NB4 (cell line): ENCODE measurements at regions not wholly inside any gene's neighbourhood (a gene's known extent, or its start where the extent isn't known, plus 50 kb on each side); places are given as distances from the start of the nearest gene placed in this dataset.

Source experiments
- DNase-seq: peaks from one replicate; pipeline ENCODE4 v3.0.0; 2010; ENCODE audit warnings: low read depth
- H3K4me3 ChIP-seq: one replicate; pipeline ENCODE4 v1.5.1; 2011; ENCODE audit warnings: mild to moderate bottlenecking, low read depth, low read length, moderate library complexity
- CTCF ChIP-seq: IDR thresholded peaks from one replicate; pipeline ENCODE4 v1.5.1; 2012; ENCODE audit warnings: low read depth, low read length
- MYC ChIP-seq: IDR thresholded peaks from 2 replicates; pipeline ENCODE4 v1.6.1; 2011; ENCODE audit warnings: low read depth, low read length
- POLR2A ChIP-seq: IDR thresholded peaks from 2 replicates; pipeline ENCODE4 v1.6.1; 2011; ENCODE audit warnings: mild to moderate bottlenecking; ENCODE audit not compliant: insufficient read length; ENCODE audit errors: extremely low read depth
- TF ChIP-seq, protein P1 (sequence below): IDR thresholded peaks from 2 replicates; pipeline ENCODE4 v1.6.1; 2011; ENCODE audit warnings: low read depth, low read length

DNA sequence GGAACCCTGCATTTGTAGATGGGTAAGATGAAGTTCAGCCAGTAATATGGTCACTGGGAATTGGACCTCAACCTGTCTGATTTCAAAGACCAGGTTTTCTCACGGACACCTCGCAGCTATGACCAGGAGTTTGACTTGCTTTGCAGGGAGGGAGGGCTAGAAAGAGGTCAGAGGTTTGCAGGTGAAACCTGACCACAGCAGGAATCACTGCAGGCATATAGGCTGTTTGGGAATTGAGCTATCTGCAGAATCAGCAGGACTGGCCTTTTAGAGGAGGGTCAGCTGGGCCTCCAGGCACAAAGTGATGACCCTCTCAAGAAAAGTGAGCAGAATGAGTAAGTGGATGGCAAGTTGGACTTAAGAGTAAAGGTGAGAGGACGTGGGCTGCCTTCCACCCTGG lies 166.3 kb downstream of the ADRA2A start:
- no peak overlapping the region for H3K4me3 ChIP-seq
- no peak for TF ChIP-seq MYC
- no peak for DNase-seq

GRCh38 chr10:111246136-111246535 lies 169.3 kb downstream of the ADRA2A start:
- TF ChIP-seq MYC (no peak), POLR2A (no peak), CTCF (no peak)
- TF ChIP-seq, protein P1, sequence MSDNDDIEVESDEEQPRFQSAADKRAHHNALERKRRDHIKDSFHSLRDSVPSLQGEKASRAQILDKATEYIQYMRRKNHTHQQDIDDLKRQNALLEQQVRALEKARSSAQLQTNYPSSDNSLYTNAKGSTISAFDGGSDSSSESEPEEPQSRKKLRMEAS, result no peak
- no peak for DNase-seq
- H3K4me3 ChIP-seq, result no peak overlapping the region

- no peak for DNase-seq
These were observed 170.1 kb downstream of the ADRA2A start for GRCh38 chr10:111246814-111247452.

DNA sequence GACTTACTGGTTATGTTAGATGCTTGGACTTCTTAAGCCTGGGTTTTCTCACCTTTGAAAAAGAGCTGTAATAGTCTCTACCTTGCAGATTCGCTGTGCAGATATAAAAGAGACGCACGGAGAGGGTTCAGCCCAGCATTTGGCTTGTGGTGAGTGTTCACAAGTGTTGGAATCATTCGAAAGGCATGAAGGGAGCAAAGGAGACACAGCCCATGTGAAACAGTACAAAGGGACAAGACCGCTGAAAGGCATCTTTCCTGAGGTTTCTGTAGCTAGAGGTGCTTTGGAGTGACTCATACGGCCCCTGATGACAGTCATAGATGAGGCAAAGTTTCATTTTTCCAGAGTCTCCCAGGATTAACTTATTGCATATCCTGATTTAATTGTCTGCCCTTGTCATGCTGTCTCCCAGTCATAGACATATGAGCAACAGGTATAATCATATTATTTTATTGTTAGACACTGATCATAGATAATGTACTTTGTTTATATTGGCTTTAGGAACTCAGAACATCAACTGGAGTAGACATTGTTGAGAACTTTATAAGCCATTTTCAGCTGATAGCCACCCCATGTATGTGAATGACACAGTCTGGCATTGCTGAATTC lies 171.1 kb downstream of the ADRA2A start:
- DNase-seq, result no peak
- H3K4me3 ChIP-seq, result no peak overlapping the region
- TF ChIP-seq CTCF (no peak), MYC (no peak), POLR2A (no peak)
- TF ChIP-seq, protein P1, result no peak

More at GRCh38 chr10:111246814-111247452, 170.1 kb downstream of the ADRA2A start:
- H3K4me3 ChIP-seq, result no peak overlapping the region
- no peak for TF ChIP-seq CTCF
- TF ChIP-seq, protein P1, result no peak
- no peak for TF ChIP-seq MYC
- no peak for TF ChIP-seq POLR2A

GRCh38 chr10:111249925-111250324 lies 173.1 kb downstream of the ADRA2A start:
- DNase-seq, result no peak
- TF ChIP-seq CTCF, result no peak
- no peak for TF ChIP-seq MYC
- no peak for TF ChIP-seq POLR2A
- TF ChIP-seq, protein P1, result no peak
- no peak overlapping the region for H3K4me3 ChIP-seq

DNA sequence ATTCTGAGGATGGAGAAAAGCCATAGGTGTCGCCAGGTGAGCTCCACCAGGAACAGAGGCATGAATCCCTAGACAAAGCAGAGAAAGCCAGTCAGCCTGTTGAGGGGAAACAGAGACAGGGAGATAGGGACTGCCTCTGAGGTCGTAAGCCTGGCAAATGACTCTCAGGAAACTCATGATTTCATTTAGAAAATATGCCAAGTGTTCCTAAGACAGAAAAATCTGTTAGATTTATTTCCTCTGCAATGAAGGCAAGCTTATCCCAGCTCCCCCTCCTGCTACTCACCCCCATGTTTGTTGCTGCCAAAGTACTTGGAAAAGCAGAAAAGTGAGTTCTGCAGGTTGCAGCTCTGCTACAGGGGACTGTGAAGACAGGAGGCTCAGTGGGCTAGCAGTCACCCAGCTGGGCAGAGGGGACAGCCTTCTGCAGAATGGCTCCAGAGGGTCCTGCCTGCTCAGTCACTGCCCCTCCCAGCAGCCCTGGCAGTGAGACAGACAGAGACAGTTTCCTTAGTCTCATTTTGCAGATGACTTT lies 184.3 kb downstream of the ADRA2A start:
- DNase-seq, result no peak
- TF ChIP-seq CTCF (no peak), MYC (no peak), POLR2A (no peak)
- TF ChIP-seq, protein P1, result no peak
- no peak overlapping the region for H3K4me3 ChIP-seq
